ENCODE measurements at regions not wholly inside any gene's neighbourhood (a gene's known extent, or its start where the extent isn't known, plus 50 kb on each side); places are given as distances from the start of the nearest gene placed in this dataset.

GRCh38 chr9:79266986-79267385 is 304.8 kb upstream of the TLE4 start:
- TF ChIP-seq CTCF (IDR thresholded peaks at IDR 0.05) (no peak), POLR2A (IDR thresholded peaks at IDR 0.05) (no peak), EP300 (IDR thresholded peaks at IDR 0.05) (no peak)
